Raji (cell line): ENCODE measurements at regions not wholly inside any gene's neighbourhood (a gene's known extent, or its start where the extent isn't known, plus 50 kb on each side); places are given as distances from the start of the nearest gene placed in this dataset.

Source experiments
- POLR2A ChIP-seq: IDR thresholded peaks from 2 replicates; pipeline ENCODE4 v1.6.1; 2011; ENCODE audit warnings: low read depth, low read length, control low read depth; ENCODE audit not compliant: insufficient read depth

DNA sequence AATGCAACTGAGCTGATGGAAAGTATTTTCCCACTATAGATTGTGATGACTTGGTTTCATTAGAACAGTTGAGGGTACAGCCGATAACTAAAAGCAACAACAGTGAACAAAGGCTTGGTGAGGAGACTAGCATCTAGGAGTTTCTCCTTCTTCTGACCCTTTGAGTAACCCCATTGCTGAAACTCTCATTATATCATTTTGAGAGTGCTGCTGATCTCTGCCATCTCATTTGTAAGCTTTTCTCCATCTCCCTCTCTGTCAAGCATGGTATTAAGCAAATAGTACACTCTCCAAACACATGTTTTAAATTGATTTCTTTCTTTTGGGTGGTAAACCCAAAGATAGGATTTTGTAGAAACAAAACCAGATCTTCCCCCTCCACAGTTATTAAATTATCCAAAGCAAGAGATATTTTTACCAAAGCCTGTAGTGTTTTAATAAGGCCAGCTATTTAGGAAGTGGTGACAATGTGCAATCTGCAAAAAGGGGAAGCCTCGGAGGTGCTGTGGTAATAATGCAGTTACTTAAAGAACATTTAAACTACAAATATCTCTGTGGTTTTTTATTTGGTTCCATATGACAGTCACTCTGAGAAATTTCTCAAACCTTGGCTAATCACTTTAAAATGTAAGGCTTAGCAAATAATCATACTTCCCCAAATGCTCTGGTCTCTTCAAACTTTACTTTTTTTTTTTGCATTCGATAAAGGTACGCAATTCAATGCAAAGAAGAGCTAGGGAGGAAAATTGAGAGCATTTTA is 287.5 kb downstream of the HLX start:
- no peak for TF ChIP-seq POLR2A

DNA sequence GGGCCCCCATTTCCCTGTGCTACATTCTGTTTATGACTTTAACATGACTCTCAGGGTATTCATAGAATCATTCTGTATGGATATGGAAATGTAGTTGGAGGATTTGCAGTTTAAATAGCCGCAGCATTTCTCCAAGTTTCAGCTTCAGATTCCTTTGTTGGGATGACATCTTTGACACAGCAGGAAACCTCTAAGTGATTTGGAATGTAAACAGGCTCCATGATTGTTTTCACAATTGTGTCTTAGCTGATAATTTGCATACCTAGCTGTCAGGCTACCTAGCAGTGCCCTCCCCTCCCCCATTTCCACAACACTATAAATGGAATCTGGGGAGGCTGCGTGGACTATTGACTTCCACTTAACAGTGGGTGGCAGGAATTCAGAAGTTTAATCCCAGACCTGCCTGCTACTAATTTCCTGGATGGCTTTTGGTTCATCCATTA is 290.2 kb downstream of the HLX start:
- no peak for TF ChIP-seq POLR2A

GRCh38 chr1:221170171-221170570 is 290.9 kb downstream of the HLX start:
- TF ChIP-seq POLR2A, result no peak

DNA sequence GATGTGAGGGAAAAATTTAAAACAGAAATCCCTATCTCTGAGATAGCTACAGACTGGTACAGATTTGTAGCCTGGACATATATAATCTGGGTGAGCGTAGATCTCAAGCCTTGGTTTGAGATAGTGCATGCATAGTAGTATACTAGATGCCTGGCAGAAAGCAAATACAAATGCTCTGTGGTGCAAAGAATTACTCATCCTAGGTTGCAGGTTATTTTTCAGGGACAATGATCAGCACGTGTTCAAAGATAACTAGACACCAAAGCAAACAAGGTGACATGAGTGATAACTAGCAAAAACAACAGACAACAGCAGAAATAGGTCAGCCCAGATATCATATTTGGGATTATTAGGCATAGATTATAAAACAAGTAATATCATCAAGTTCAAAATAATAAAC is 292.5 kb downstream of the HLX start:
- no peak for TF ChIP-seq POLR2A

- TF ChIP-seq POLR2A, result no peak
Measured at GRCh38 chr1:221172841-221173240, 293.6 kb downstream of the HLX start.

DNA sequence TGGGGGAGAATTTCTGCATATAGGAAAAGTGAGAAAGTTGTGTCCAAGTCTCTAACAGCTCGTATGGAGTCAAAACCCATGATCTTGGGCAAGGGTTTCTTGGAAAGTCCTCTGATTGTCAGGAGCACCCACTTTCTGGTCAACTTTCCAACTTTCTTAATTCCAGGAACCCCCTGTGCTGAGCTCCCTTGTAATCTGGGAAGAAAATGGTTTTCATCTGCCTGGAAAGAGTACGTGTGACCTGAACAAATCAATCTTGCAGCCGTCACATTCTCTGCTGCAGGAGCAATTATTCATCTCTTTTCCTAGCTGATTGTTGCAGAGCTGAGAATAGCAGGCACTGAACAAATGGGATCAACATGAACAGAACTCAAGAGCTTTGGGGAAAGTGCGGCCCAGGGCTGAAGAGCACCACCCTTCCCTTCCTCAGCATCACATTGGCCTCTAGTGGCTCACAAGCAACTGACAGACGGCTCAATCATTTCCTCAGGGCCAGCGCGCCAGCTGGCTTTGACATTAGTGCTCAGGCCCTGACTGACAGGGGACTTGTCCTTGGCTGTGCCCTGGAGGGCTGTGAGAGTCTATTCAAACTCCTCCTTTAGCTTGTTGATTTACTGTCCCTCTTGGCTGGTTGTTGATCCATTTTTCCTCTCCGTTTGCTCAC is 295.2 kb downstream of the HLX start:
- no peak for TF ChIP-seq POLR2A

DNA sequence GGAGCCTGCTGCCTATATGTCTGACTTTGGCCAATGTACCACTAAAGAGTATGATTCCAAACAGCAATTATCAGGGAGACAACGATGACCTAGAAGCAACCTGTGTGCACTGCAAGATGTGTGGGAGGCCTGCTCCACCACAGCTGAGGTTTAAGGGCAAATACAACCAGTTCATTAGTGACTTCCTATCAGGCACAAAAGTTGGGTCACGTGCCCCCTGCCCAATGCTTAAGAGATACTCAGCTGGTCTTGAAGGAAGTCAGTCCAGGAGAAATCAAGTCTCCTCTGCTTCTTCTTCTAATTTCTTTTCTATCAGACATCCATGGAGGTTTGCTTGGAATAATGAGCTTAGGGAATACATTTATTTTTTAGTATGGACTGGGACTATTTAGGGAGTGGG is 296.0 kb downstream of the HLX start:
- TF ChIP-seq POLR2A, result no peak

- no peak for TF ChIP-seq POLR2A
Measured at GRCh38 chr1:221180704-221181368, 301.6 kb downstream of the HLX start.

DNA sequence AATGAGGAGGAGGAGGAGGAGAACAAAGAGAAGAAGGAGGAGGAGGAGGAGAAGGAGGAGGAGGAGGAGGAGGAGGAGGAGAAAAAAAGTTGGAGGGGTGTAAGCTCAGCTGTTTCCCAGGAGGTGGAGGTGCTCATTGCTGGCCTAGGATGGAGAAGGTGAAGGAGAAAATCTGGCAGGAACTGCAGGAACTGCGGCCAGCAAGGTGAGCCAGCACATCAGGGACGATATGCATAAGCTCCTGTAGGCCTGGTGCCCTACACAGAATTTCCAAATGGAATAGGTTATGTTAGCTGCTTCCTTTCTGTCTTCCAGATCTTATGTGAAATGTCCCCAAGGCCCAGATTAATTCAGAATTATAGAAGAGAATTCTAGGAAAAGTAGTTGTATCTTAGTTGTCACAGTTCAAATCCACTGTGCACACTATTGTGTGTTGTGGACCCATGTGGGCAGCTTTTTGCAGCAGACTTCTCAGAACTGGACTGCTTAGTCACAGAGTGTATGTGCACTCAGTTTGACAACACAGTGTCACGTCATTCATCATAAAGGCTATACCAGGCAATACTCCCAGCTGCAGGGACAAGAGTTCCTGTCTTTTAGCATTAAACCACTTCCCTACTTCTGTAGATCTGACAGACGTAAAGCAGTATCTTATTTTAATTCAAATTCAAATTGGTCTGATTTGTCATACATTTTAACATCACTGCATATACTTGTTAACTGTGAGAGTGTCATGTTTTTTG is 303.7 kb downstream of the HLX start:
- TF ChIP-seq POLR2A, result no peak

DNA sequence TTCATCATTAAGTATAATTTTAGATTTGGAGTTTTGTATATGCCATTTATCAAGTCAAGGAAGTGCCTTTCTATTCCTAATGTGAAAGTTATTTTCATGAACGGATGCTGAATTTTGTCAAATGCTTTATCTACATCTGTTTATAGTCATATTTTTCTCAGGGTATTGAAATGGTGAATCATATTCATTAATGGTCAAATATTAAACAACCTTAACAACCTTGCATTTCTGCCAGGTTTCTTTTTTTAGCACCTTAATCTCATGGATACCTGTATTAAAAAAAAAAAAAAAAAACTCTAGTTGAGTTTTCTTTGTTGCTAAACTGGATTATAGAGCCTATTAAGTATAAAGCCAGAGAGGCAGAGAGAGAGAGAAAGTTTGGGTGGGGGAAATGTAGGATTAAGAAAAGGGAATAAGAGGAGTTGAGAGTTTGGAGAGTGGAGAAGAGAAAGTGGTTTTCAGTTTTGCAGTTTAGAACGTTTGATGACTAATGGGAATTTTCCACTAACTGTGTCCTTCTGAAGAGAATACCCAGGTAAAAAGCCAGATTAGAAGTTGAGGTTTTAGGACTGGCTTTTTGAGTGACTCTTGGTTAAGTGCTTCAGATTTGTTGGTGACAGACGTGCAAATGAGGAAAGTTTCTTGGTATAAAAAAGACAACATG is 305.0 kb downstream of the HLX start:
- no peak for TF ChIP-seq POLR2A

- no peak for TF ChIP-seq POLR2A
Measured at GRCh38 chr1:221187174-221187573, 307.9 kb downstream of the HLX start.

- TF ChIP-seq POLR2A, result no peak
Measured at GRCh38 chr1:221188458-221188857, 309.2 kb downstream of the HLX start.

DNA sequence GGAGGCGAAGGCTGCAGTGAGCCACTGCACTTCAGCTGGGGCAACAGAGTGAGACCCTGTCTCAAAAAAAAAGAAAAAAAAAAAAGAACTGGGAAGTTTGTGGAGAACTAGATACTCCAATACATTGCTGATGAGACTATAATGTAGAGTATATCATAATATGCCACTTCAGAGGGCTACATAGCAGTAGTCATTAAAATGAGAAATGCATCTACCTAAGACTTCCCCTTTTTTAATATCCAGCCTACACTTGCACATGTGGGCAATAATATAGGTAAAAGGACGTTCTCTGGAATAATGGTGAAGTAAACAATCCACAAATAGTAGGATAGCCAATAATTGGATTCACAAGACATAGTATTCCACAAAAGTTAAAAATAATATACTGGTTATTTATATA is 311.0 kb downstream of the HLX start:
- TF ChIP-seq POLR2A, result no peak

- no peak for TF ChIP-seq POLR2A
Measured at GRCh38 chr1:221192055-221192454, 312.8 kb downstream of the HLX start.

DNA sequence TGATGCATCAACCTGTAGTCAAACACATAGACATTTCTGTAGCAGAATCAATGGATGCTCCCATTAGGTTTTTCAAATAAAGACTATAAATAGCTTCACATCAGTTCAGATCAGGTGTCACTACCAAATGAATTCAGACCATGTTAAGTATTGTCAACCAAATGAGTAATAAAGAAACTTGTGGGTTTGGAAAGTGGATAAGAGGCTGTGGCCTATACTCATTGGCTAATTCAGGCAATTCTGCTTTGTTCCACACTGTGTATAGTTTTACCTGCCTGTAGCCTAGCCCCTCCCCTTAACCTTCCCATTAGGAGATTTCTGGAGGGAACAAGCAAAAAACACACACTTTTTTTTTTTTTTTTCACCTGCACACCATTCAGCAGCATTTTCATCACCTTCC is 321.2 kb downstream of the HLX start:
- no peak for TF ChIP-seq POLR2A

DNA sequence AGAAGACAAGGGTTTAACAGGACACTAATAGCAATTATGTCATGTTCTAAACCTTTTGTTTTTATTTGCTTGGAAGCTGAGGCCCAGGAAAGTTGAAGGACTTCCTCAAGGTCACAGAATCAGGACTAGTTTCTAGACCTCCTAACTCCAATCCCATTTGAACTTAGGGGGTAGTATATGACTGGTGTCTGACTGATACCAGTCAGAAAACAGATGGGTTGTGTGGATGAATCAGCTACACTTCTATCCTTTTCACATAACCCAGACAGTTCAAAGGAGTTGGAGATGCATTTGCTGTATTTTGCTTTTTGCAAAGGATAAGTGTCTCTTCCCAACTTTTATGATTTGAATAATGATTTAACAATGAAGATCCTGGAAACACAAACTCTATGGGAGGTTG is 322.5 kb downstream of the HLX start:
- no peak for TF ChIP-seq POLR2A
